ENCODE measurements at regions not wholly inside any gene's neighbourhood (a gene's known extent, or its start where the extent isn't known, plus 50 kb on each side); places are given as distances from the start of the nearest gene placed in this dataset.

GRCh38 chr1:96882096-96882495, 160.5 kb downstream of the PTBP2 start:
- Histone ChIP-seq H3K79me2 (replicated peaks; ENCODE audit: insufficient read depth, low read length) (no peaks in the 10 kb centered on the region), H3F3A (ENCODE audit: insufficient read depth, low read length, poor library complexity, severe bottlenecking) (no peaks in the 10 kb centered on the region), H3K36me3 (ENCODE audit: insufficient read depth, low read length) (no peaks in the 10 kb centered on the region), H2AFZ (ENCODE audit: low read depth, low read length) (no peak overlapping the region), H3K9me3 (ENCODE audit: low read length) (no peaks in the 10 kb centered on the region), H3K9me2 (ENCODE audit: insufficient read depth, low read length) (no peaks in the 10 kb centered on the region), H3K27me3 (ENCODE audit: insufficient read depth, low read depth, low read length) (no peaks in the 10 kb centered on the region), H3K27ac (ENCODE audit: low read length) (no peak overlapping the region), H3K4me2 (ENCODE audit: low read length) (no peak overlapping the region), H3K9ac (ENCODE audit: low read length) (no peak overlapping the region), H3K4me3 (ENCODE audit: low read length) (no peak overlapping the region), H4K20me1 (ENCODE audit: insufficient read depth) (no peaks in the 10 kb centered on the region)
- TF ChIP-seq, protein P1, sequence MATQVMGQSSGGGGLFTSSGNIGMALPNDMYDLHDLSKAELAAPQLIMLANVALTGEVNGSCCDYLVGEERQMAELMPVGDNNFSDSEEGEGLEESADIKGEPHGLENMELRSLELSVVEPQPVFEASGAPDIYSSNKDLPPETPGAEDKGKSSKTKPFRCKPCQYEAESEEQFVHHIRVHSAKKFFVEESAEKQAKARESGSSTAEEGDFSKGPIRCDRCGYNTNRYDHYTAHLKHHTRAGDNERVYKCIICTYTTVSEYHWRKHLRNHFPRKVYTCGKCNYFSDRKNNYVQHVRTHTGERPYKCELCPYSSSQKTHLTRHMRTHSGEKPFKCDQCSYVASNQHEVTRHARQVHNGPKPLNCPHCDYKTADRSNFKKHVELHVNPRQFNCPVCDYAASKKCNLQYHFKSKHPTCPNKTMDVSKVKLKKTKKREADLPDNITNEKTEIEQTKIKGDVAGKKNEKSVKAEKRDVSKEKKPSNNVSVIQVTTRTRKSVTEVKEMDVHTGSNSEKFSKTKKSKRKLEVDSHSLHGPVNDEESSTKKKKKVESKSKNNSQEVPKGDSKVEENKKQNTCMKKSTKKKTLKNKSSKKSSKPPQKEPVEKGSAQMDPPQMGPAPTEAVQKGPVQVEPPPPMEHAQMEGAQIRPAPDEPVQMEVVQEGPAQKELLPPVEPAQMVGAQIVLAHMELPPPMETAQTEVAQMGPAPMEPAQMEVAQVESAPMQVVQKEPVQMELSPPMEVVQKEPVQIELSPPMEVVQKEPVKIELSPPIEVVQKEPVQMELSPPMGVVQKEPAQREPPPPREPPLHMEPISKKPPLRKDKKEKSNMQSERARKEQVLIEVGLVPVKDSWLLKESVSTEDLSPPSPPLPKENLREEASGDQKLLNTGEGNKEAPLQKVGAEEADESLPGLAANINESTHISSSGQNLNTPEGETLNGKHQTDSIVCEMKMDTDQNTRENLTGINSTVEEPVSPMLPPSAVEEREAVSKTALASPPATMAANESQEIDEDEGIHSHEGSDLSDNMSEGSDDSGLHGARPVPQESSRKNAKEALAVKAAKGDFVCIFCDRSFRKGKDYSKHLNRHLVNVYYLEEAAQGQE (IDR thresholded peaks at IDR 0.05; ENCODE audit: borderline replicate concordance) = no peak
- TF ChIP-seq POLR2AphosphoS5 (IDR thresholded peaks at IDR 0.05) = no peak
- TF ChIP-seq EZH2 (IDR thresholded peaks at IDR 0.05; ENCODE audit: borderline replicate concordance, insufficient read depth, low read length, poor library complexity, severe bottlenecking) = no peak
- TF ChIP-seq SMC3 (conservative IDR thresholded peaks at IDR 0.05; ENCODE audit: poor library complexity) = no peak
- no peak for TF ChIP-seq EP300 (conservative IDR thresholded peaks at IDR 0.05; ENCODE audit: poor library complexity, severe bottlenecking)
- no peak for TF ChIP-seq TAF1 (IDR thresholded peaks at IDR 0.05; ENCODE audit: low read depth)

DNA sequence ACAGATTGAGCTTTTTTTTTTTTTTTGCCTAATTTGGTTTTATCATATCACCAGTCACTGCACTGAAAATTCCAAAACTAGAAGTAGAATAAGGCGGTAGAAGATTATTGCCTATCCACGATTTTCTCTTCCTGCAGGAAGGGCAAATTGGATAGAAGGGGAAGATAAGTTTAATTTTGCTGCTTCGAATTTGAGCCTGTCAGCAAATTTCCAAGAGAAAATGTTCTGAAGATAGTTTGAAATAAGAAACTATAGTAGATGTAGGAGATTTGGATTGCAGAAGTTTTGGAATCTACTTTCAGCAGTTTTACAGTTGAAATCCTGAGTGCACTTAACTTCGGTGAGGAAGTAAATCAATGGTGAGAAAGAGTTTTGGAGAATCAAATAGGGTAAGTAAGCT, 164.9 kb downstream of the PTBP2 start:
- H4K20me1 ChIP-seq (ENCODE audit: insufficient read depth) = no peaks in the 10 kb centered on the region
- H2AFZ ChIP-seq (ENCODE audit: low read depth, low read length) = no peak overlapping the region
- peaks cover 15% of the 10 kb centered on the region for H3K9me3 ChIP-seq (ENCODE audit: low read length)
- no peak overlapping the region for H3K4me2 ChIP-seq (ENCODE audit: low read length)
- H3K36me3 ChIP-seq (ENCODE audit: insufficient read depth, low read length) = no peaks in the 10 kb centered on the region
- H3K4me3 ChIP-seq (ENCODE audit: low read length) = no peak overlapping the region
- no peak overlapping the region for H3K27ac ChIP-seq (ENCODE audit: low read length)
- no peaks in the 10 kb centered on the region for H3K79me2 ChIP-seq (replicated peaks; ENCODE audit: insufficient read depth, low read length)
- no peaks in the 10 kb centered on the region for H3K27me3 ChIP-seq (ENCODE audit: insufficient read depth, low read depth, low read length)
- no peak overlapping the region for H3K9ac ChIP-seq (ENCODE audit: low read length)
- H3K9me2 ChIP-seq (ENCODE audit: insufficient read depth, low read length) = no peaks in the 10 kb centered on the region
- no peak for TF ChIP-seq RAD21 (conservative IDR thresholded peaks at IDR 0.05)
- no peak for TF ChIP-seq EZH2 (IDR thresholded peaks at IDR 0.05; ENCODE audit: borderline replicate concordance, insufficient read depth, low read length, poor library complexity, severe bottlenecking)
- no peak for TF ChIP-seq POLR2AphosphoS5 (IDR thresholded peaks at IDR 0.05)
- TF ChIP-seq CTCF (IDR thresholded peaks at IDR 0.05; ENCODE audit: poor library complexity, severe bottlenecking) = no peak
- no peak for TF ChIP-seq MXI1 (conservative IDR thresholded peaks at IDR 0.05; ENCODE audit: poor library complexity, severe bottlenecking)
- TF ChIP-seq SMC3 (conservative IDR thresholded peaks at IDR 0.05; ENCODE audit: poor library complexity) = no peak
- TF ChIP-seq, protein P1 (IDR thresholded peaks at IDR 0.05; ENCODE audit: borderline replicate concordance) = no peak
- TF ChIP-seq EP300 (conservative IDR thresholded peaks at IDR 0.05; ENCODE audit: poor library complexity, severe bottlenecking) = no peak
- no peak for TF ChIP-seq TAF1 (IDR thresholded peaks at IDR 0.05; ENCODE audit: low read depth)
- H3F3A ChIP-seq (ENCODE audit: insufficient read depth, low read length, poor library complexity, severe bottlenecking) = no peaks in the 10 kb centered on the region

All from neural cell (in vitro differentiated cells).